ENCODE measurements at regions not wholly inside any gene's neighbourhood (a gene's known extent, or its start where the extent isn't known, plus 50 kb on each side); places are given as distances from the start of the nearest gene placed in this dataset.
A peak's percentile ranks its signal among the peaks of the same experiment; 100 is the strongest.

- H3K4me3 ChIP-seq, result no peak overlapping the region
- no peaks in the 10 kb centered on the region for H3K9me3 ChIP-seq
- ATAC-seq, result no peak
- peaks cover 0 to 10% (median 6%) of the 10 kb centered on the region in 3 donors for H3K4me1 ChIP-seq
- H3K27me3 ChIP-seq, result no peaks in the 10 kb centered on the region
- 43 to 44% methylated on average over 1 of the region's 1 CpG for WGBS, 2 donors (ENCODE audit: low coverage in 1 of 2)
- TF ChIP-seq POLR2A (IDR thresholded peaks at IDR 0.05) (no peak), POLR2AphosphoS5 (IDR thresholded peaks at IDR 0.05) (no peak), EP300 (IDR thresholded peaks at IDR 0.05) (no peak), CTCF (IDR thresholded peaks at IDR 0.05) (no peak)
- H3K36me3 ChIP-seq, result no peaks in the 10 kb centered on the region
- peak overlapping the region in 1 of 4 donors; percentile 34 for H3K27ac ChIP-seq
Observed at GRCh38 chr4:125382995-125383394, 68.2 kb downstream of the FAT4 start.

GRCh38 chr4:125387770-125388169 lies 73.0 kb downstream of the FAT4 start:
- no peak for ATAC-seq
- TF ChIP-seq CTCF (IDR thresholded peaks at IDR 0.05) (no peak), EP300 (IDR thresholded peaks at IDR 0.05) (no peak), POLR2A (IDR thresholded peaks at IDR 0.05) (no peak), POLR2AphosphoS5 (IDR thresholded peaks at IDR 0.05) (no peak)
- Histone ChIP-seq H3K4me3 (no peak overlapping the region), H3K36me3 (no peaks in the 10 kb centered on the region), H3K27ac (peak overlapping the region; percentile 39 to 80 (median 75)), H3K9me3 (no peaks in the 10 kb centered on the region), H3K4me1 (peaks cover 0 to 44% (median 22%) of the 10 kb centered on the region in 3 donors), H3K27me3 (no peaks in the 10 kb centered on the region)

GRCh38 chr4:125388613-125389012 lies 73.9 kb downstream of the FAT4 start:
- no peak for ATAC-seq
- TF ChIP-seq POLR2A (IDR thresholded peaks at IDR 0.05) (no peak), CTCF (IDR thresholded peaks at IDR 0.05) (no peak), EP300 (IDR thresholded peaks at IDR 0.05) (no peak), POLR2AphosphoS5 (IDR thresholded peaks at IDR 0.05) (no peak)
- no peaks in the 10 kb centered on the region for H3K36me3 ChIP-seq
- H3K27ac ChIP-seq, result peak overlapping the region; percentile 39 to 80 (median 72)
- peaks cover 0 to 52% (median 22%) of the 10 kb centered on the region in 3 donors for H3K4me1 ChIP-seq
- H3K27me3 ChIP-seq, result no peaks in the 10 kb centered on the region
- WGBS, 2 donors (ENCODE audit: low coverage in 1 of 2), result 20 to 44% methylated on average over 1 of the region's 1 CpG
- no peaks in the 10 kb centered on the region for H3K9me3 ChIP-seq
- no peak overlapping the region for H3K4me3 ChIP-seq

- H3K4me3 ChIP-seq, result no peak overlapping the region
- no peaks in the 10 kb centered on the region for H3K27me3 ChIP-seq
- TF ChIP-seq POLR2AphosphoS5 (IDR thresholded peaks at IDR 0.05) (peak; percentile 67), EP300 (IDR thresholded peaks at IDR 0.05) (no peak)
- H3K36me3 ChIP-seq, result no peaks in the 10 kb centered on the region
- WGBS, 2 donors (ENCODE audit: low coverage in 1 of 2), result 12 to 25% methylated on average over 3 of the region's 3 CpGs
- peaks cover 0 to 62% (median 22%) of the 10 kb centered on the region in 3 donors for H3K4me1 ChIP-seq
- H3K27ac ChIP-seq, result peak overlapping the region; percentile 76 to 86 (median 79)
- H3K9me3 ChIP-seq, result no peaks in the 10 kb centered on the region
- ATAC-seq, result peak; percentile 79
Observed at GRCh38 chr4:125389713-125390112, 75.0 kb downstream of the FAT4 start.

DNA sequence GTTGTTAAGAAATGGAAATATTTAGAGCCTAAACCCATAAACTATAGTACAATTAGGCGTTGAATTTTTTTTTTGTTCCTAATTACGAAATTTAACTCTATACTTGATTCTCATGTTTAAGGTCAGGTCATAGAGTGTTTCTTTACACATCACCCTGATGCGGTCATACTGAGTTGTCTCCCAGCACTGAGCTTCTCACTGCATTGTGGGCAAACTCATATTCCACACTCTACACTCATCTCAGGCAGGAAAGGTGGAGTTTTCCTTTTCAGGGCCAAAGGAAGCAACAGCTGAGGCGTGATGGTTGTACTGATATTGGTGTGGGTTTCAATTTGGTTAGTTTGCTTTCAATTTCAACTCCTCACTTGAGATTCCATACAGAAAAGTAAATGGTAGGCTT lies 75.4 kb downstream of the FAT4 start:
- no peak overlapping the region for H3K4me3 ChIP-seq
- no peak for TF ChIP-seq CTCF (IDR thresholded peaks at IDR 0.05)
- no peak for TF ChIP-seq POLR2A (IDR thresholded peaks at IDR 0.05)
- TF ChIP-seq POLR2AphosphoS5 (IDR thresholded peaks at IDR 0.05), result no peak
- TF ChIP-seq EP300 (IDR thresholded peaks at IDR 0.05), result no peak
- no peaks in the 10 kb centered on the region for H3K27me3 ChIP-seq
- H3K9me3 ChIP-seq, result no peaks in the 10 kb centered on the region
- peak; percentile 79 for ATAC-seq
- H3K27ac ChIP-seq, result peak overlapping the region; percentile 76 to 86 (median 79)
- 23 to 34% methylated on average over 2 to 4 of the region's 4 CpGs for WGBS, 2 donors (ENCODE audit: low coverage in 1 of 2)
- no peaks in the 10 kb centered on the region for H3K36me3 ChIP-seq
- H3K4me1 ChIP-seq, result peaks cover 0 to 65% (median 22%) of the 10 kb centered on the region in 3 donors
